PC-3 (cell line): ENCODE measurements at regions not wholly inside any gene's neighbourhood (a gene's known extent, or its start where the extent isn't known, plus 50 kb on each side); places are given as distances from the start of the nearest gene placed in this dataset.
A peak's percentile ranks its signal among the peaks of the same experiment; 100 is the strongest.

ENCODE experiments used
- ATAC-seq: fragments of 200-7000 bp; cut with Tn5 transposase; 2 replicates; pipeline ENCODE4 v1.9.1; 2020; ENCODE audit warnings: mild to moderate bottlenecking, moderate library complexity
- BruUV-seq: library from RNA; stranded (reverse); fragments of 400-500 nt; replicated peaks from 2 replicates; lab custom pipeline; 2021; lab: Mats Ljungman, UMichigan
- CTCF ChIA-PET: fragments of 300-600 bp; sonication (Branson Sonifier 250); formaldehyde crosslinking; loops from one replicate; lab custom pipeline; 2022; ENCODE audit warnings: antibody characterized with exemption; lab: Charles Lee
- POLR2A ChIA-PET: fragments of 300-600 bp; sonication (Branson Sonifier 250); formaldehyde crosslinking; loops from one replicate; lab custom pipeline; 2022; ENCODE audit warnings: antibody characterized with exemption; ENCODE audit not compliant: unreplicated experiment; lab: Charles Lee
- DNase-seq: peaks from one replicate; pipeline ENCODE4 v3.0.0-alpha.2; 2015
- H2AFZ ChIP-seq: fragments of 300-600 bp; sonication (generic); 2 replicates; pipeline ENCODE4 v1.6.0; 2016; ENCODE audit warnings: antibody characterized with exemption, low read length
- H3F3A ChIP-seq: fragments of 300-600 bp; sonication (generic); one replicate; pipeline ENCODE4 v1.6.0; 2017; ENCODE audit warnings: antibody characterized with exemption, low read length, control low read depth, mild to moderate bottlenecking; ENCODE audit not compliant: unreplicated experiment
- H3K27ac ChIP-seq: fragments of 300-600 bp; sonication (generic); 2 replicates; pipeline ENCODE4 v1.5.1; 2016; ENCODE audit warnings: mild to moderate bottlenecking, low read length
- H3K27me3 ChIP-seq: fragments of 300-600 bp; sonication (generic); 2 replicates; pipeline ENCODE4 v1.6.1; 2016; ENCODE audit warnings: low read length, mixed read lengths
- H3K36me3 ChIP-seq: fragments of 300-600 bp; sonication (generic); 2 replicates; pipeline ENCODE4 v1.6.1; 2016; ENCODE audit warnings: low read depth, mixed run types, low read length, mixed read lengths
- H3K4me1 ChIP-seq: fragments of 300-600 bp; sonication (generic); 2 replicates; pipeline ENCODE4 v1.5.1; 2016; ENCODE audit warnings: low read length; ENCODE audit not compliant: insufficient read depth
- H3K4me2 ChIP-seq: fragments of 300-600 bp; sonication (generic); 2 replicates; pipeline ENCODE4 v1.6.0; 2016; ENCODE audit warnings: low read length
- H3K4me3 ChIP-seq: fragments of 300-600 bp; sonication (generic); 2 replicates; pipeline ENCODE4 v1.5.1; 2016; ENCODE audit warnings: mild to moderate bottlenecking, low read length, mixed read lengths
- H3K79me2 ChIP-seq: fragments of 300-600 bp; sonication (generic); 2 replicates; pipeline ENCODE4 v1.6.1; 2017; ENCODE audit warnings: low read length, mixed read lengths
- H3K9ac ChIP-seq: fragments of 300-600 bp; sonication (generic); 2 replicates; pipeline ENCODE4 v1.6.0; 2016; ENCODE audit warnings: mild to moderate bottlenecking, low read length
- H3K9me2 ChIP-seq: fragments of 300-600 bp; sonication (generic); replicated peaks from 2 replicates; pipeline ENCODE4 v1.6.1; 2016; ENCODE audit warnings: mixed run types, low read length, mixed read lengths
- H3K9me3 ChIP-seq: fragments of 300-600 bp; sonication (generic); 2 replicates; pipeline ENCODE4 v1.6.1; 2016; ENCODE audit warnings: low read length, mixed read lengths
- H4K20me1 ChIP-seq: fragments of 300-600 bp; sonication (generic); 2 replicates; pipeline ENCODE4 v1.6.1; 2016; ENCODE audit warnings: low read length, mixed read lengths
- CTCF ChIP-seq: fragments of 300-600 bp; sonication (generic); conservative IDR thresholded peaks from 2 replicates; pipeline ENCODE4 v1.5.1; 2017; ENCODE audit warnings: antibody characterized with exemption, low read depth, mild to moderate bottlenecking, low read length
- EZH2 ChIP-seq: fragments of 300-600 bp; sonication (generic); IDR thresholded peaks from one replicate; pipeline ENCODE4 v1.6.1; 2017; ENCODE audit warnings: antibody characterized with exemption, mild to moderate bottlenecking, low read length; ENCODE audit not compliant: unreplicated experiment
- EZH2phosphoT487 ChIP-seq: fragments of 300-600 bp; sonication (generic); IDR thresholded peaks from 2 replicates; pipeline ENCODE4 v1.6.1; 2018; ENCODE audit warnings: mild to moderate bottlenecking, antibody characterized with exemption, low read length, borderline replicate concordance
- intact Hi-C: fragments of 100-400 bp; cut with micrococcal nuclease; formaldehyde crosslinking; loops from 2 replicates; pipeline ENCODE4 v1.9.0; 2023

GRCh38 chr13:34420702-34421346 is 521.2 kb upstream of the NBEA start:
- POLR2A ChIA-PET: no interaction called here

GRCh38 chr13:34421347-34421719 is 520.7 kb upstream of the NBEA start:
- no peaks in the 10 kb centered on the region for H3K36me3 ChIP-seq
- ChIA-PET POLR2A (no interaction called here), CTCF (no interaction called here)
- ATAC-seq (no peak), DNase-seq (peak; percentile 7)
- no TSS peak for BruUV-seq
- no peak overlapping the region for H2AFZ ChIP-seq
- no peaks in the 10 kb centered on the region for H4K20me1 ChIP-seq
- H3K4me3 ChIP-seq: no peak overlapping the region
- H3F3A ChIP-seq: no peaks in the 10 kb centered on the region
- peaks cover 8% of the 10 kb centered on the region for H3K4me1 ChIP-seq
- H3K9ac ChIP-seq: no peak overlapping the region
- H3K4me2 ChIP-seq: no peak overlapping the region
- intact Hi-C loops: no loop called here
- H3K27me3 ChIP-seq: no peaks in the 10 kb centered on the region
- TF ChIP-seq CTCF: peak; percentile 41; the same call in 1 of the 2 replicates
- no peak for TF ChIP-seq EZH2
- no peak overlapping the region for H3K27ac ChIP-seq
- H3K79me2 ChIP-seq: no peaks in the 10 kb centered on the region
- H3K9me2 ChIP-seq: no peaks in the 10 kb centered on the region
- no peaks in the 10 kb centered on the region for H3K9me3 ChIP-seq

More at GRCh38 chr13:34420702-34421346, 521.2 kb upstream of the NBEA start:
- TF ChIP-seq EZH2 (no peak), EZH2phosphoT487 (no peak), CTCF (no peak)
- ATAC-seq (no peak), DNase-seq (no peak)
- H3K79me2 ChIP-seq: no peaks in the 10 kb centered on the region
- H3K4me2 ChIP-seq: no peak overlapping the region
- intact Hi-C loops: no loop called here
- H2AFZ ChIP-seq: no peak overlapping the region
- H4K20me1 ChIP-seq: no peaks in the 10 kb centered on the region
- CTCF ChIA-PET: no interaction called here
- no peaks in the 10 kb centered on the region for H3F3A ChIP-seq
- H3K4me3 ChIP-seq: no peak overlapping the region
- no peaks in the 10 kb centered on the region for H3K36me3 ChIP-seq
- no peaks in the 10 kb centered on the region for H3K9me2 ChIP-seq
- H3K9ac ChIP-seq: no peak overlapping the region
- peaks cover 8% of the 10 kb centered on the region for H3K4me1 ChIP-seq
- H3K9me3 ChIP-seq: no peaks in the 10 kb centered on the region
- no peak overlapping the region for H3K27ac ChIP-seq
- H3K27me3 ChIP-seq: no peaks in the 10 kb centered on the region
- BruUV-seq: no TSS peak

GRCh38 chr13:34421858-34422475 is 520.1 kb upstream of the NBEA start:
- BruUV-seq: no TSS peak
- TF ChIP-seq CTCF (no peak), EZH2 (no peak), EZH2phosphoT487 (no peak)
- no peaks in the 10 kb centered on the region for H3K9me3 ChIP-seq
- POLR2A ChIA-PET: no interaction called here
- H3K9me2 ChIP-seq: no peaks in the 10 kb centered on the region
- DNase-seq: no peak
- H3K27me3 ChIP-seq: no peaks in the 10 kb centered on the region
- no peak overlapping the region for H3K4me2 ChIP-seq
- no peaks in the 10 kb centered on the region for H4K20me1 ChIP-seq
- H2AFZ ChIP-seq: no peak overlapping the region
- no peak for ATAC-seq
- intact Hi-C loops: no loop called here
- H3K9ac ChIP-seq: no peak overlapping the region
- peaks cover 6% of the 10 kb centered on the region for H3K4me1 ChIP-seq
- no peaks in the 10 kb centered on the region for H3F3A ChIP-seq
- CTCF ChIA-PET: no interaction called here
- no peaks in the 10 kb centered on the region for H3K79me2 ChIP-seq
- no peak overlapping the region for H3K27ac ChIP-seq
- no peaks in the 10 kb centered on the region for H3K36me3 ChIP-seq
- H3K4me3 ChIP-seq: no peak overlapping the region
